ENCODE measurements at regions not wholly inside any gene's neighbourhood (a gene's known extent, or its start where the extent isn't known, plus 50 kb on each side); places are given as distances from the start of the nearest gene placed in this dataset.

DNA sequence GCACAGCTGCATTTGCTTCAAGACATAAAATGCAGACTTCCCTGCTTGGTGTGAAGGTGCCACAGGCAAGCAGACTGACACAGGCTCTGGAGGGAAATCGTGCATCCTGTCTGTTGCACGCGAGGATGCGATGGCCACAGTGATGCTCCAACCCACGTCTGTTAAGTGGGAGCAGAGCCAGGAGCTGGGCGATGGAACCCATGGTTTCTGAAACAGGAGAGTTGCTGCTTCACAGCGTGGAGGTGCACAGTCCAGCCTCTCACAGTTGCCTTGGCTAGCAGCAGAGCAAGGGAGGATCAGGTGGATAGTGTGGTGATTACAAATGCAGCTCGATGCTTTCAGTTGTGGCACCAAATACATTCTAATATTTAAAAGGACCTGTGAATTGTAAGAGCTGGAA lies 108.8 kb downstream of the TENT4A start:
- Histone ChIP-seq H3K4me3 (no peak overlapping the region), H3K4me1 (peaks cover 22% of the 10 kb centered on the region), H3K9ac (no peak overlapping the region), H3K4me2 (peak overlapping the region; percentile 73; the same call in 1 of the 2 replicates), H3K9me3 (peaks cover 14% of the 10 kb centered on the region; the same call in 1 of the 2 replicates), H3K36me3 (no peaks in the 10 kb centered on the region), H3K27ac (no peak overlapping the region), H4K20me1 (no peaks in the 10 kb centered on the region), H3K27me3 (no peaks in the 10 kb centered on the region)
- TF ChIP-seq Cebpa-rat (IDR thresholded peaks at IDR 0.05) = no peak

- Histone ChIP-seq H3K9me3 (peaks cover 14% of the 10 kb centered on the region; the same call in 1 of the 2 replicates), H3K4me2 (peak overlapping the region; percentile 73), H3K4me1 (peaks cover 27% of the 10 kb centered on the region), H3K27me3 (no peaks in the 10 kb centered on the region), H4K20me1 (no peaks in the 10 kb centered on the region), H3K9ac (0 out of 2 replicates have a peak overlapping the region, but pooled peaks have one; percentile 21), H3K27ac (peak overlapping the region; percentile 46; the same call in 1 of the 2 replicates), H3K36me3 (no peaks in the 10 kb centered on the region), H3K4me3 (peak overlapping the region; percentile 35)
- no peak for TF ChIP-seq Cebpa-rat (IDR thresholded peaks at IDR 0.05)
Measured at GRCh38 chr5:6822556-6823343, 109.5 kb downstream of the TENT4A start.

GRCh38 chr5:6823996-6824395 lies 110.8 kb downstream of the TENT4A start:
- TF ChIP-seq Cebpa-rat (IDR thresholded peaks at IDR 0.05) = no peak
- Histone ChIP-seq H3K4me3 (no peak overlapping the region), H3K36me3 (no peaks in the 10 kb centered on the region), H3K27ac (no peak overlapping the region), H3K4me2 (0 out of 2 replicates have a peak overlapping the region, but pooled peaks have one; percentile 73), H3K27me3 (no peaks in the 10 kb centered on the region), H3K4me1 (peaks cover 39% of the 10 kb centered on the region), H3K9me3 (peaks cover 14% of the 10 kb centered on the region; the same call in 1 of the 2 replicates), H4K20me1 (no peaks in the 10 kb centered on the region), H3K9ac (no peak overlapping the region)

DNA sequence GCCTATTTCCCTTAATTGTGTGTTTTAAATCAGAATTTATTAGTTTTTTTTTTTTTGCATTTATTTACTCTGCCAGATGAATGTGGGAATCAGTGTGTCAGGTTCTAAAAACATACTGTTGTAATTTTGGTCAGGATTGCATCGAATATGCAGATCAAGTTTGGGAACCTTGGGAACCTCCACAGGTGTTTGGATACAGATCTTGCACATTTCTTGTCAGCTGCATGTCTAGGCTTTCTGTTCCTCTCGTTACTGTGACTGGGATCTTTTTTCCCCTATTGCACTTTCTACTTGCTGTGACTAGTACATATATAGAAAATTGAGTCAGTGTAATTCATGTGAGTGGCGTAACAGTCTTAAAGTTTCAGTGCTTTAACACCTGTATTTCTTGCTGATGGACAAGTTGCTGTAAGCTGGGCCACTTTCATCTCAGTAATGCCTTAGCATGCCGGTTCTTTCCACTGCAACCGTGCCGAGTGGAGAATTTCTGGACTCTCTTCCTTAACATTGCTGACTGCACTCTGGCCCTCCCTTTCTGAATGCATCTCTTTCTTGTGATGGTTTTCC lies 112.5 kb downstream of the TENT4A start:
- Histone ChIP-seq H3K9me3 (peaks cover 12% of the 10 kb centered on the region; the same call in 1 of the 2 replicates), H3K4me2 (no peak overlapping the region), H3K4me1 (peaks cover 57% of the 10 kb centered on the region), H3K36me3 (no peaks in the 10 kb centered on the region), H4K20me1 (no peaks in the 10 kb centered on the region), H3K27ac (no peak overlapping the region), H3K9ac (no peak overlapping the region), H3K4me3 (no peak overlapping the region), H3K27me3 (no peaks in the 10 kb centered on the region)
- TF ChIP-seq Cebpa-rat (IDR thresholded peaks at IDR 0.05) = no peak

DNA sequence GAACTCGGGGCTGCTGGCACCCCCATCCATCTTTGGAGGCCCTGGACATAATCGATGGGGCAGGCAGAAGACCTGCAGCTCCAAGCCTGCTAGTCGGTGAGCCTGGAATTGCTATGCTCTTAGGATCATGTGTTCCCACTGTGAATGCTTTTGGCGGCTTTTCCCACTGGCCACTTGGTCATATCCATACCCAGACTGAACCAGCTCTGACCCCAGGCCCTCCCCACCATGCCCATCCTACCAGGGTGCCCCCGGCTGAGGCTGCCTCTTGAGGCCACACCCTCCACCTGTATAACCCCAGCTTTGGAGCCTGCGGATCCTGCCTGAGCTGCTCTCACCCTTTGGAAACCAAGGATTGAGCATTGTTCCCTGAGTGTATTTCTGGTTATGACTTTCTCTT lies 113.5 kb downstream of the TENT4A start:
- no peak for TF ChIP-seq Cebpa-rat (IDR thresholded peaks at IDR 0.05)
- Histone ChIP-seq H3K9me3 (peaks cover 4% of the 10 kb centered on the region; the same call in 1 of the 2 replicates), H3K36me3 (no peaks in the 10 kb centered on the region)

GRCh38 chr5:6827526-6828219 lies 114.4 kb downstream of the TENT4A start:
- Histone ChIP-seq H3K4me3 (no peak overlapping the region), H3K27me3 (no peaks in the 10 kb centered on the region), H3K9ac (no peak overlapping the region), H3K27ac (peak overlapping the region; percentile 47), H3K4me1 (peaks cover 69% of the 10 kb centered on the region), H3K4me2 (peak overlapping the region; percentile 79), H4K20me1 (no peaks in the 10 kb centered on the region), H3K9me3 (no peaks in the 10 kb centered on the region), H3K36me3 (no peaks in the 10 kb centered on the region)
- TF ChIP-seq Cebpa-rat (IDR thresholded peaks at IDR 0.05) = no peak

More for the DNA sequence above, 113.5 kb downstream of the TENT4A start:
- Histone ChIP-seq H3K27ac (no peak overlapping the region), H3K9ac (no peak overlapping the region), H3K4me1 (peaks cover 67% of the 10 kb centered on the region), H3K4me3 (no peak overlapping the region), H3K4me2 (no peak overlapping the region), H3K27me3 (no peaks in the 10 kb centered on the region), H4K20me1 (no peaks in the 10 kb centered on the region)

DNA sequence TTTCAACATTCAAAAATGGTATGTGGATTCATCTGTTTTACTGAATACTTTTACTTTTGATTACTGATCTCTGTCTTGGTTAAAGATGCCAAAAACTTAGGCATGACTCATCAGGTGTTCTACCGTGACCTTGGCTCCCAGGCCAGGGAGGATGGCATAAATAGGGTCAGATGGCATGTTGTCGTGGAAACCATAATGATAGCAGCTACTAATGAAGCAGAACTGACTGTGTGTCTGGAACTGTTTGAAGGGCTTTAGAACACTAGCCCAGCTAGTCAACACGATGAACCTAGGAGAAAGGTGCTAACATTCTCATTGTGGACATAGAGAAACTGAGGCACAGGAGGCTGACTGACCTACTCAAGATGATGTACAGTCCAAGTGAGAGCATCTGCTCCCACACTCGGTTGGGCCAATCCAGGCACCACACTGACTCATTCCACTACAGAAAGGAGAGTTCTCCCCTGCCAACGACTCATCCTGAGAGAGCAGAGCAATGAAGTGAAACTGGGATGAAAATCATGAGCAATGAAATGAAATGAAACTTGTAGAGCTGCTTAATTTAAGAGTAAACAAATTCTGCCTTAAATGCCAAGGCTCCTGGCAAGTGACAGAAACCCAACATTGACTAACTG lies 116.0 kb downstream of the TENT4A start:
- H3K4me1 ChIP-seq = peaks cover 70% of the 10 kb centered on the region
- no peaks in the 10 kb centered on the region for H4K20me1 ChIP-seq
- H3K36me3 ChIP-seq = no peaks in the 10 kb centered on the region
- TF ChIP-seq Cebpa-rat (IDR thresholded peaks at IDR 0.05) = no peak
- no peak overlapping the region for H3K9ac ChIP-seq
- H3K4me3 ChIP-seq = no peak overlapping the region
- H3K4me2 ChIP-seq = peak overlapping the region; percentile 79
- 0 out of 2 replicates have a peak, but pooled peaks cover under 1% of the 10 kb centered on the region for H3K9me3 ChIP-seq
- no peaks in the 10 kb centered on the region for H3K27me3 ChIP-seq
- peak overlapping the region; percentile 47; the same call in 1 of the 2 replicates for H3K27ac ChIP-seq

DNA sequence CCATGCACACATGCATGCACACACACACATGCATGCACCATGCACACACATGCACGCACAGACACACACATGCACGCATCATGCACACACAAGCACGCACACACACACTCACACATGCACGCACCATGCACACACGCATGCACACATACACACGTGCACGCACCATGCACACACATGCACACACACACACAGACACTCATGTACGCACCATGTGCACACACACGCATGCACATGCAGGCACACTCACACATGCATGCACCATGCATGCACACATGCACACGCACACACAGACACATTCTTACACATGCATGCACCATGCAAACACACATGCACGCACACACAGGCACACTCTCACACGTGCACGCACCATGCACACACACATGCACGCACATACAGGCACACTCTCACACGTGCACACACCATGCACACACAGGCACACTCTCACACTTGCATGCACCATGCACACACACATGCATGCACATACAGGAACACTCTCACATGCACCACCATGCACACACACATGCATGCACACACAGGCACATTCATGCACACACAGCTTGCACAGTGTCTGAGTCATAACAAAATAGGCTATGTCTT lies 117.5 kb downstream of the TENT4A start:
- TF ChIP-seq Cebpa-rat (IDR thresholded peaks at IDR 0.05) = no peak
- no peak overlapping the region for H3K27ac ChIP-seq
- no peaks in the 10 kb centered on the region for H3K27me3 ChIP-seq
- peaks cover 14% of the 10 kb centered on the region; the same call in 1 of the 2 replicates for H3K9me3 ChIP-seq
- H4K20me1 ChIP-seq = no peaks in the 10 kb centered on the region
- peak overlapping the region; percentile 76 for H3K4me2 ChIP-seq
- H3K36me3 ChIP-seq = no peaks in the 10 kb centered on the region
- no peak overlapping the region for H3K4me3 ChIP-seq
- peaks cover 75% of the 10 kb centered on the region for H3K4me1 ChIP-seq
- H3K9ac ChIP-seq = no peak overlapping the region
